ENCODE measurements at regions not wholly inside any gene's neighbourhood (a gene's known extent, or its start where the extent isn't known, plus 50 kb on each side); places are given as distances from the start of the nearest gene placed in this dataset.

GRCh38 chr4:24234288-24234848 is 344.5 kb upstream of the PPARGC1A start (continued):
- no peak for TF ChIP-seq HMGXB4 (CRISPR knock-in tag; IDR thresholded peaks at IDR 0.05)
- TF ChIP-seq CTCF (IDR thresholded peaks at IDR 0.05) = no peak
- no peak for TF ChIP-seq ERG (CRISPR knock-in tag; IDR thresholded peaks at IDR 0.05)
- no peak for TF ChIP-seq FOXJ3 (CRISPR knock-in tag; IDR thresholded peaks at IDR 0.05; ENCODE audit: borderline replicate concordance)
- TF ChIP-seq RORB (CRISPR knock-in tag; IDR thresholded peaks at IDR 0.05) = no peak
- no peak for TF ChIP-seq SMAD4 (CRISPR knock-in tag; IDR thresholded peaks at IDR 0.05)
- TF ChIP-seq SOX15 (CRISPR knock-in tag; IDR thresholded peaks at IDR 0.05) = no peak
- TF ChIP-seq ZNF281 (CRISPR knock-in tag; IDR thresholded peaks at IDR 0.05) = no peak
- TF ChIP-seq NR2C2 (CRISPR knock-in tag; IDR thresholded peaks at IDR 0.05) = no peak
- no peak for TF ChIP-seq ZNF416 (CRISPR knock-in tag; IDR thresholded peaks at IDR 0.05)
- no peak for TF ChIP-seq ZBTB21 (CRISPR knock-in tag; IDR thresholded peaks at IDR 0.05; ENCODE audit: borderline replicate concordance)
- TF ChIP-seq MYBL2 (CRISPR knock-in tag; IDR thresholded peaks at IDR 0.05) = no peak

GRCh38 chr4:24230955-24231354 is 341.1 kb upstream of the PPARGC1A start:
- Mint-ChIP-seq H3K27me3 (ENCODE audit: low read depth) (peaks cover 2% of the 10 kb centered on the region), H3K4me1 (peaks cover 23% of the 10 kb centered on the region), H3K9me3 (peaks cover 5% of the 10 kb centered on the region; the same call in 1 of the 2 replicates), H3K36me3 (no peaks in the 10 kb centered on the region), H3K27ac (no peak overlapping the region), H3K4me3 (no peak overlapping the region)
- POLR2A ChIA-PET = no interaction called here
- DNase-seq (ENCODE audit: low spot score) (no peak), ATAC-seq (no peak)
- TF ChIP-seq E2F4 (CRISPR knock-in tag; IDR thresholded peaks at IDR 0.05; ENCODE audit: borderline replicate concordance, low read depth) = no peak
- CTCF ChIA-PET = no interaction called here

- H3K27ac Mint-ChIP-seq = no peak overlapping the region
- DNase-seq (ENCODE audit: low spot score) (no peak), ATAC-seq (peak; percentile 30; the same call in 1 of the 2 replicates)
- H3K36me3 Mint-ChIP-seq = no peaks in the 10 kb centered on the region
- peaks cover 5% of the 10 kb centered on the region; the same call in 1 of the 2 replicates for H3K9me3 Mint-ChIP-seq
- peaks cover 23% of the 10 kb centered on the region for H3K4me1 Mint-ChIP-seq
- ChIA-PET POLR2A (no interaction called here), CTCF (interaction anchor here (1.2 kb wide), 1 partner anchor 14 kb away, joined by 3 read pairs; no protein-coding TSS in a partner anchor)
- H3K4me3 Mint-ChIP-seq = no peak overlapping the region
- peaks cover 2% of the 10 kb centered on the region for H3K27me3 Mint-ChIP-seq (ENCODE audit: low read depth)
- TF ChIP-seq STAT6 (CRISPR knock-in tag; conservative IDR thresholded peaks at IDR 0.05; ENCODE audit: low read depth) = no peak
- TF ChIP-seq JUN (CRISPR knock-in tag; IDR thresholded peaks at IDR 0.05) = no peak
- no peak for TF ChIP-seq ZNF281 (CRISPR knock-in tag; IDR thresholded peaks at IDR 0.05)
- TF ChIP-seq NFATC4 (CRISPR knock-in tag; IDR thresholded peaks at IDR 0.05) = no peak
- TF ChIP-seq TCF7 (CRISPR knock-in tag; IDR thresholded peaks at IDR 0.05; ENCODE audit: low read depth) = no peak
- no peak for TF ChIP-seq NFE2L1 (CRISPR knock-in tag; IDR thresholded peaks at IDR 0.05)
Observed at GRCh38 chr4:24229978-24230377, 340.1 kb upstream of the PPARGC1A start.
